H1 (cell line): ENCODE measurements at regions not wholly inside any gene's neighbourhood (a gene's known extent, or its start where the extent isn't known, plus 50 kb on each side); places are given as distances from the start of the nearest gene placed in this dataset.

Experiments used
- CTCF ChIA-PET: fragments of 300-600 bp; sonication (Branson Sonifier 250); formaldehyde crosslinking; loops from one replicate; lab custom pipeline; 2021; ENCODE audit not compliant: partially characterized antibody; lab: Charles Lee
- POLR2A ChIA-PET: fragments of 300-600 bp; sonication (Branson Sonifier 250); formaldehyde crosslinking; loops from one replicate; lab custom pipeline; 2021; ENCODE audit warnings: inconsistent platforms; ENCODE audit not compliant: partially characterized antibody; lab: Charles Lee
- DNase-seq, 2 experiments: peaks; one replicate each; pipeline versions ENCODE4 v3.0.0 to v3.0.0-alpha.2; 2010 to 2022; ENCODE audit warnings: low spot score in 2 of 2, low read depth in 1 of 2, mixed read lengths in 1 of 2
- FAIRE-seq: peaks from 2 replicates; lab custom pipeline; 2011; peaks lifted over from hg19 to GRCh38; lab: Jason Lieb, UNC
- H2AFZ ChIP-seq: 2 replicates; pipeline ENCODE4 v1.8.1; 2012; ENCODE audit warnings: low read length, inconsistent platforms
- H2AK5ac ChIP-seq: 2 replicates; pipeline ENCODE4 v1.6.1; 2013; ENCODE audit warnings: low read depth, low read length
- H2BK120ac ChIP-seq: replicated peaks from 2 replicates; pipeline ENCODE3; 2013; ENCODE audit warnings: low read depth, low read length, inconsistent platforms
- H2BK12ac ChIP-seq: 2 replicates; pipeline ENCODE4 v1.6.1; 2013; ENCODE audit warnings: low read depth, low read length
- H2BK15ac ChIP-seq: 2 replicates; pipeline ENCODE4 v1.6.1; 2013; ENCODE audit warnings: low read length
- H2BK20ac ChIP-seq: 2 replicates; pipeline ENCODE4 v1.6.1; 2013; ENCODE audit warnings: low read length
- H2BK5ac ChIP-seq: 2 replicates; pipeline ENCODE4 v1.6.1; 2013; ENCODE audit warnings: low read depth, low read length
- H3K14ac ChIP-seq: 2 replicates; pipeline ENCODE4 v1.6.1; 2013; ENCODE audit warnings: inconsistent platforms; ENCODE audit not compliant: insufficient read length
- H3K18ac ChIP-seq: 2 replicates; pipeline ENCODE4 v1.6.1; 2013; ENCODE audit warnings: low read length; ENCODE audit errors: extremely low read depth
- H3K23ac ChIP-seq: 2 replicates; pipeline ENCODE4 v1.6.1; 2013; ENCODE audit warnings: inconsistent platforms; ENCODE audit not compliant: insufficient read length
- H3K23me2 ChIP-seq: 2 replicates; pipeline ENCODE4 v1.6.1; 2013; ENCODE audit warnings: low read depth, low read length
- H3K27ac ChIP-seq: 2 replicates; pipeline ENCODE4 v1.6.1; 2011; ENCODE audit warnings: low read depth, low read length, inconsistent platforms
- H3K27me3 ChIP-seq, 4 experiments: replicated peaks in 1 of 4; 1 replicate in 1 of 4; 2 replicates in 3 of 4; pipeline versions ENCODE4 v1.6.1 to v1.8.1; 2011 to 2013; ENCODE audit warnings: low read length in 3 of 4, mild to moderate bottlenecking in 3 of 4, inconsistent platforms in 2 of 4, mixed read lengths in 2 of 4, moderate library complexity in 1 of 4; ENCODE audit not compliant: control insufficient read depth in 3 of 4, insufficient read depth in 3 of 4; ENCODE audit errors: extremely low read depth in 1 of 4
- H3K36me3 ChIP-seq, 4 experiments: 2 replicates each; pipeline versions ENCODE4 v1.6.1 to v1.8.1; 2011 to 2013; ENCODE audit warnings: mild to moderate bottlenecking in 4 of 4, low read length in 3 of 4, moderate library complexity in 2 of 4, control low read depth in 1 of 4, inconsistent platforms in 1 of 4; ENCODE audit not compliant: insufficient read depth in 4 of 4, control insufficient read depth in 2 of 4
- H3K4ac ChIP-seq: replicated peaks from 2 replicates; pipeline ENCODE3; 2013; ENCODE audit warnings: low read length, low read depth, mixed read lengths, inconsistent platforms; ENCODE audit not compliant: insufficient read length
- H3K4me1 ChIP-seq, 4 experiments: replicated peaks in 1 of 4; 1 replicate in 1 of 4; 2 replicates in 3 of 4; pipeline versions ENCODE4 v1.6.1 to v1.8.1; 2011 to 2013; ENCODE audit warnings: low read length in 3 of 4, inconsistent platforms in 2 of 4, mixed read lengths in 1 of 4; ENCODE audit not compliant: insufficient read depth in 4 of 4, control insufficient read depth in 3 of 4
- H3K4me2 ChIP-seq, 2 experiments: 2 replicates each; pipeline versions ENCODE4 v1.6.1 to v1.8.1; 2011 to 2013; ENCODE audit warnings: low read depth in 2 of 2, low read length in 2 of 2, control low read depth in 1 of 2, inconsistent platforms in 1 of 2, mild to moderate bottlenecking in 1 of 2; ENCODE audit not compliant: insufficient read depth in 1 of 2
- H3K4me3 ChIP-seq, 4 experiments: fragments of 200-600, 300-600 bp in 1 of 4; sonication (generic), shearing (Covaris generic), sonication (Bioruptor Twin) in 1 of 4; 2 replicates each; pipeline versions ENCODE4 v1.5.1 to v1.8.1; 2011 to 2016; ENCODE audit warnings: low read length in 4 of 4, low read depth in 3 of 4, control low read depth in 2 of 4, inconsistent platforms in 2 of 4, mild to moderate bottlenecking in 2 of 4, mixed read lengths in 1 of 4, moderate library complexity in 1 of 4; ENCODE audit not compliant: insufficient read depth in 2 of 4; ENCODE audit errors: extremely low read depth in 1 of 4
- H3K56ac ChIP-seq: replicated peaks from 2 replicates; pipeline ENCODE3; 2013; ENCODE audit warnings: low read depth, mild to moderate bottlenecking, mixed read lengths, low read length, inconsistent platforms; ENCODE audit not compliant: insufficient read length
- H3K79me1 ChIP-seq: 2 replicates; pipeline ENCODE4 v1.6.1; 2013; ENCODE audit warnings: low read depth, low read length, control low read depth
- H3K79me2 ChIP-seq, 2 experiments: 2 replicates each; pipeline versions ENCODE4 v1.6.1 to v1.8.1; 2012 to 2013; ENCODE audit warnings: low read length in 2 of 2, mild to moderate bottlenecking in 2 of 2, inconsistent platforms in 1 of 2; ENCODE audit not compliant: insufficient read depth in 2 of 2, control insufficient read depth in 1 of 2
- H3K9ac ChIP-seq, 4 experiments: replicated peaks in 1 of 4; 1 replicate in 1 of 4; 2 replicates in 3 of 4; pipeline versions ENCODE4 v1.6.1 to v1.8.1; 2011 to 2013; ENCODE audit warnings: low read depth in 3 of 4, low read length in 3 of 4, control low read depth in 2 of 4, mild to moderate bottlenecking in 2 of 4, moderate library complexity in 2 of 4, inconsistent platforms in 1 of 4; ENCODE audit errors: extremely low read depth in 1 of 4
- H3K9me3 ChIP-seq, 2 experiments: 2 replicates each; pipeline versions ENCODE4 v1.6.1 to v1.8.1; 2012 to 2013; ENCODE audit warnings: mild to moderate bottlenecking in 2 of 2, moderate library complexity in 2 of 2, control low read depth in 1 of 2, inconsistent platforms in 1 of 2, low read depth in 1 of 2, low read length in 1 of 2, mixed read lengths in 1 of 2; ENCODE audit not compliant: insufficient read depth in 2 of 2
- H4K20me1 ChIP-seq, 2 experiments: replicated peaks in 1 of 2; 2 replicates each; pipeline versions ENCODE3 to v1.8.1; 2011 to 2013; ENCODE audit warnings: inconsistent platforms in 2 of 2, low read length in 2 of 2, mild to moderate bottlenecking in 1 of 2; ENCODE audit not compliant: insufficient read depth in 2 of 2, control insufficient read depth in 1 of 2
- H4K5ac ChIP-seq: 2 replicates; pipeline ENCODE4 v1.6.1; 2013; ENCODE audit warnings: low read length, low read depth, mixed read lengths, inconsistent platforms; ENCODE audit not compliant: insufficient read length
- H4K8ac ChIP-seq: 2 replicates; pipeline ENCODE4 v1.8.0; 2013; ENCODE audit warnings: mild to moderate bottlenecking, moderate library complexity, low read length, inconsistent platforms; ENCODE audit not compliant: insufficient read depth; ENCODE audit errors: extremely low read depth
- H4K91ac ChIP-seq: replicated peaks from 2 replicates; pipeline ENCODE3; 2013; ENCODE audit warnings: low read length, mixed read lengths, inconsistent platforms; ENCODE audit not compliant: insufficient read length
- CHD2 ChIP-seq: IDR thresholded peaks from 2 replicates; pipeline ENCODE4 v1.6.1; 2012; ENCODE audit warnings: low read length, improper control_type of control experiment
- GABPA ChIP-seq: IDR thresholded peaks from 2 replicates; pipeline ENCODE4 v1.6.1; 2011; ENCODE audit warnings: mild to moderate bottlenecking, low read length, moderate library complexity, borderline replicate concordance; ENCODE audit not compliant: insufficient read depth
- NANOG ChIP-seq: IDR thresholded peaks from 2 replicates; pipeline ENCODE4 v1.6.1; 2011; ENCODE audit warnings: low read length, low read depth, mild to moderate bottlenecking, inconsistent platforms; ENCODE audit not compliant: insufficient read depth, poor library complexity, severe bottlenecking
- SAP30 ChIP-seq: fragments of 300-600 bp; sonication (generic); IDR thresholded peaks from 2 replicates; pipeline ENCODE4 v1.7.1; 2012; ENCODE audit warnings: low read length, moderate library complexity, mild to moderate bottlenecking, inconsistent platforms; ENCODE audit not compliant: insufficient read depth, insufficient replicate concordance
- SIRT6 ChIP-seq: IDR thresholded peaks from one replicate; pipeline ENCODE4 v1.7.1; 2012; ENCODE audit warnings: low read length, inconsistent platforms
- SP2 ChIP-seq: IDR thresholded peaks from 2 replicates; pipeline ENCODE4 v1.6.1; 2012; ENCODE audit warnings: mild to moderate bottlenecking, low read length, inconsistent platforms
- TAF1 ChIP-seq: IDR thresholded peaks from 2 replicates; pipeline ENCODE4 v1.6.1; 2011; ENCODE audit warnings: mild to moderate bottlenecking, low read depth, low read length
- TEAD4 ChIP-seq: IDR thresholded peaks from 2 replicates; pipeline ENCODE4 v1.6.1; 2012; ENCODE audit warnings: low read depth, low read length, inconsistent platforms, mixed read lengths
- USF2 ChIP-seq: IDR thresholded peaks from 2 replicates; pipeline ENCODE4 v1.6.1; 2011; ENCODE audit warnings: low read length, improper control_type of control experiment

GRCh38 chr5:86894056-86894455, 276.3 kb downstream of the COX7C start:
- H3K18ac ChIP-seq: no peak overlapping the region
- no peak overlapping the region for H4K91ac ChIP-seq
- H2BK20ac ChIP-seq: no peak overlapping the region
- no peak overlapping the region for H3K9ac ChIP-seq
- no peak overlapping the region for H3K23ac ChIP-seq
- H2BK12ac ChIP-seq: no peak overlapping the region
- H4K5ac ChIP-seq: no peak overlapping the region
- no peak overlapping the region for H2AFZ ChIP-seq
- no peak overlapping the region for H3K14ac ChIP-seq
- no peaks in the 10 kb centered on the region for H4K20me1 ChIP-seq
- no peaks in the 10 kb centered on the region; the same call in 1 of the 2 replicates for H3K23me2 ChIP-seq
- H3K27me3 ChIP-seq: no peaks in the 10 kb centered on the region
- H2BK5ac ChIP-seq: no peak overlapping the region
- TF ChIP-seq SP2: no peak
- no peak for TF ChIP-seq SAP30
- no peak for TF ChIP-seq TAF1
- TF ChIP-seq TEAD4: no peak
- TF ChIP-seq NANOG: no peak
- no peak for TF ChIP-seq CHD2
- no peak for TF ChIP-seq USF2
- TF ChIP-seq GABPA: no peak
- TF ChIP-seq SIRT6: no peak
- DNase-seq: no peak
- H3K4me2 ChIP-seq: no peak overlapping the region
- no peak overlapping the region for H3K56ac ChIP-seq
- H3K36me3 ChIP-seq: no peaks in the 10 kb centered on the region
- H2BK120ac ChIP-seq: no peak overlapping the region
- H3K4ac ChIP-seq: no peak overlapping the region
- no peaks in the 10 kb centered on the region for H3K79me1 ChIP-seq
- ChIA-PET CTCF (no interaction called here), POLR2A (no interaction called here)
- H4K8ac ChIP-seq: no peak overlapping the region
- H3K79me2 ChIP-seq: no peaks in the 10 kb centered on the region
- no peak for FAIRE-seq
- no peak overlapping the region for H3K4me3 ChIP-seq
- no peaks in the 10 kb centered on the region for H3K9me3 ChIP-seq
- H2BK15ac ChIP-seq: no peak overlapping the region
- no peak overlapping the region for H3K27ac ChIP-seq
- H2AK5ac ChIP-seq: no peak overlapping the region
- H3K4me1 ChIP-seq: no peaks in the 10 kb centered on the region
